Keratinocyte (primary cell): ENCODE measurements at regions not wholly inside any gene's neighbourhood (a gene's known extent, or its start where the extent isn't known, plus 50 kb on each side); places are given as distances from the start of the nearest gene placed in this dataset.

Experiments
- EZH2 ChIP-seq: IDR thresholded peaks from one replicate; pipeline ENCODE4 v1.6.1; 2012; ENCODE audit warnings: inconsistent platforms, mild to moderate bottlenecking, low read length, moderate library complexity
- TF ChIP-seq, protein P1 (sequence below), 3 experiments: IDR thresholded peaks in 1 of 3; conservative IDR thresholded peaks in 1 of 3; optimal IDR thresholded peaks in 1 of 3; 2 replicates in 2 of 3; 3 replicates in 1 of 3; pipeline versions ENCODE3 to v1.5.1; 2011; ENCODE audit warnings: low read length in 3 of 3, mild to moderate bottlenecking in 3 of 3, moderate library complexity in 2 of 3, control low read depth in 1 of 3, inconsistent platforms in 1 of 3; ENCODE audit not compliant: insufficient read depth in 2 of 3; ENCODE audit errors: extremely low read depth in 1 of 3

DNA sequence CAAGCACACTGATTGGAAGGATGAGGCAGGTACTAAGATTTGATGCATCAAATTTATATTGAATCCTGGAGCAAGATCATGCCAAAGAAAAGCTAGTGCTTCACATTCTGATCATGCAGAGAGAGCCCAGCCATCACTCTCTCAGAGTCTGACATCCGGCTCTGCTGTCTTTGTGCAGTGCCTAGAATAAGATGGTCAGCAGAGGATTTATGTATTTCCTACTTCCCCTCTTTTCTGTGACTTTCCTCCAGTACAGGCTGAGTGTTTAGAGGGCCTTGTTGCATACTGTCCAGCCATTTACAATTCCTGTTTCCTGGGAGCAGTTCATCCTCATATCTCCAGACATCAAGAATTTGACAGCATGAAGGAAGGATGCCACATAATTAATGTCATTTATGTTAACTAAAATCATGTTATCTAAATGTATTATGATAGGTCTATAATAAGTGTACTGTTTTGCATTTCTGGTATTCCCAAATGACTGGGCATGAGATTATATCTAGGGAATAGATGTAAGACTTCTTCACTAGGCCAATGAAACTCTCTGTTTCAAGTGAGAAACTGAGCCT, 167.6 kb downstream of the EPM2A start:
- TF ChIP-seq, protein P1, sequence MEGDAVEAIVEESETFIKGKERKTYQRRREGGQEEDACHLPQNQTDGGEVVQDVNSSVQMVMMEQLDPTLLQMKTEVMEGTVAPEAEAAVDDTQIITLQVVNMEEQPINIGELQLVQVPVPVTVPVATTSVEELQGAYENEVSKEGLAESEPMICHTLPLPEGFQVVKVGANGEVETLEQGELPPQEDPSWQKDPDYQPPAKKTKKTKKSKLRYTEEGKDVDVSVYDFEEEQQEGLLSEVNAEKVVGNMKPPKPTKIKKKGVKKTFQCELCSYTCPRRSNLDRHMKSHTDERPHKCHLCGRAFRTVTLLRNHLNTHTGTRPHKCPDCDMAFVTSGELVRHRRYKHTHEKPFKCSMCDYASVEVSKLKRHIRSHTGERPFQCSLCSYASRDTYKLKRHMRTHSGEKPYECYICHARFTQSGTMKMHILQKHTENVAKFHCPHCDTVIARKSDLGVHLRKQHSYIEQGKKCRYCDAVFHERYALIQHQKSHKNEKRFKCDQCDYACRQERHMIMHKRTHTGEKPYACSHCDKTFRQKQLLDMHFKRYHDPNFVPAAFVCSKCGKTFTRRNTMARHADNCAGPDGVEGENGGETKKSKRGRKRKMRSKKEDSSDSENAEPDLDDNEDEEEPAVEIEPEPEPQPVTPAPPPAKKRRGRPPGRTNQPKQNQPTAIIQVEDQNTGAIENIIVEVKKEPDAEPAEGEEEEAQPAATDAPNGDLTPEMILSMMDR (optimal IDR thresholded peaks at IDR 0.05 in 1 of 3, IDR thresholded peaks at IDR 0.05 in 1 of 3, conservative IDR thresholded peaks at IDR 0.05 in 1 of 3; ENCODE audit: extremely low read depth in 1 of 3, insufficient read depth in 2 of 3, low read length in 3 of 3): no peak
- TF ChIP-seq EZH2: no peak
